ENCODE measurements at regions not wholly inside any gene's neighbourhood (a gene's known extent, or its start where the extent isn't known, plus 50 kb on each side); places are given as distances from the start of the nearest gene placed in this dataset.
A peak's percentile ranks its signal among the peaks of the same experiment; 100 is the strongest.

DNA sequence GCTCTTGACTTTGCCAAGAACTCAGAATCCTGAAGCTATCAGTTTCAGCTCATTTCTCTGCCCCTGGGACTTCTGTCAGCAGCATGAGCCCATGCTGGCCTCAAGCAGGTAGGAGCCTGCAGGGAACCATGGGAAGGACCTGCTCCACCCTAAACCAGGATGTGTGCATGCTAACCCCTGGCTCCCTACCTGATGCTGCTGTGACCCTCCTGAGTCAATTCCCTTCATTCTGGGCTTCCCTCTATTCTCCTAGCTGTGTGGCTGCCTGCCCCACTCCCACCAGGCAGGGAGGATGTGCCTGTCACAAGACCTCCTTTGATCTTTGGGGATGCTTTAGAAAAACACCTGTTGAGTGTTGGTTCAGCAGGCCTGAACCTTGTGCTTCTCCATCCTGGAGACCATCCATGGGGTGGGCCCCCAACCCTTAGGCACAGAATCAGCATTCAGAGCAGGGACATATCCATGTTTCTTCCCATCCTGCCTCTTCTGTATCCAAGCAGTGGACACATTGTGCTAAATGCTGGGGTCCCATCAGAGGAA lies 117.1 kb upstream of the CCL21 start:
- DNase-seq = no peak
- Histone ChIP-seq H3K36me3 (replicated peaks; ENCODE audit: control insufficient read depth, insufficient read depth, low read length) (no peaks in the 10 kb centered on the region), H3K27me3 (ENCODE audit: control insufficient read depth, insufficient read depth, low read length) (no peaks in the 10 kb centered on the region), H3K4me3 (ENCODE audit: insufficient read depth, low read depth, low read length) (no peak overlapping the region)

DNA sequence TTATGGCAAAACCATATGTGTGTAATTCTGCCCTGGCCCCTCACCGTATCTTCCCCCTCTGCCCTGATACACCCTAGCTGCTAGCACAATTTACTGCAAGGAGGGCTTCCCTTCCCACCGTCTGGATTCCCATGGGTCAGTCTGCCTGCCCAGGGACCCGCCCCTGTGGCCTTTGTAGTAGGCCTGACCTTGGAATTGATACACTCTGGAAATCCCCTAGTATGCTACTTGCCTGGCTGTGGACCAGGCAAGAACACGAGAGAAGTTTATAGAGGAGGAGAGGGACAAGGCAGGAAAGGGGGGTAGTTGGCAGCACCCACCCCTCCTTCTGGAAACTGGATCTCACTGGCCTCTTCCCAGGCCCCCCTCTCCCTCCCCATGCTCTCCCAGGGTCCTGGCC lies 115.8 kb upstream of the CCL21 start:
- no peaks in the 10 kb centered on the region for H3K36me3 ChIP-seq (replicated peaks; ENCODE audit: control insufficient read depth, insufficient read depth, low read length)
- no peak for DNase-seq
- H3K4me3 ChIP-seq (ENCODE audit: insufficient read depth, low read depth, low read length) = no peak overlapping the region
- no peaks in the 10 kb centered on the region for H3K27me3 ChIP-seq (ENCODE audit: control insufficient read depth, insufficient read depth, low read length)

DNA sequence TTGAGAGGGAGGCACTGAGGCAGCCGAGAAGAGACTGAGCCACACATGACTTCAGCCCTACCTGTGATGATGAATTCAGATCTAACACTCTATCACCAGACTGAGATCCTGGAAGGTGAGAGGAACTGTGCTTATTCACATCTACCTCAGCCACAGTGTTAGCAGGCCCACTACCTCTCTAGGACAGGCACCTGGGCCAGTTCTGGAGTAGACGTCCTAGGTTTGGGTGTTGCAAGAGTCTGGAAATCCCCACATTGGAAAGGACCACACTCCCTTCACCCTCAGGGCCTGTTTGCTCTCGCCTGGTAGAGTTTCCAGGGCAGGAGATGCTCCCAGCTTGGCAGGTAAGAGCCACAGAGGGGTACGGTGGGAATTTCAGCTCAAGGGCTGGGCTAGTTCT lies 113.8 kb upstream of the CCL21 start:
- no peak for DNase-seq
- no peaks in the 10 kb centered on the region for H3K27me3 ChIP-seq (ENCODE audit: control insufficient read depth, insufficient read depth, low read length)
- H3K36me3 ChIP-seq (replicated peaks; ENCODE audit: control insufficient read depth, insufficient read depth, low read length) = no peaks in the 10 kb centered on the region
- H3K4me3 ChIP-seq (ENCODE audit: insufficient read depth, low read depth, low read length) = no peak overlapping the region

DNA sequence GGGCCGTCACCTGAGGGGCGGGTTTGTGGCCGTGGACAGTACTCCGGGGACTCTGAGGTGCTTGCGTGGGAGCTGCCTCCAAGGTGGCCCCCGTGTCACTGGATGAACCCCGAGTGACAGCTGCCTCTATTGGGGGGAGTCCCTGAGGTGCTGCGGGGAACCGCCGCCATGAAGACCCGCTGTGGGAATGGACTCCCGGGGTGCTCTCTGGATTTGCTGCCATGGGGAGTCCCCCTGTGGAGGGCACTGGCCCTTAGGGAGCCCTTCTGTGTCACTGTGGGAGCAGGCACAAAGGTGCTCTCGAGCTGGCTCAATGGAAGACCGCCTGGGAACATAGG lies 100.2 kb upstream of the CCL21 start:
- Histone ChIP-seq H3K36me3 (replicated peaks; ENCODE audit: control insufficient read depth, insufficient read depth, low read length) (no peaks in the 10 kb centered on the region), H3K4me3 (ENCODE audit: insufficient read depth, low read depth, low read length) (no peak overlapping the region), H3K27me3 (ENCODE audit: control insufficient read depth, insufficient read depth, low read length) (peaks cover 2% of the 10 kb centered on the region; the same call in 1 of the 2 replicates)
- no peak for DNase-seq

DNA sequence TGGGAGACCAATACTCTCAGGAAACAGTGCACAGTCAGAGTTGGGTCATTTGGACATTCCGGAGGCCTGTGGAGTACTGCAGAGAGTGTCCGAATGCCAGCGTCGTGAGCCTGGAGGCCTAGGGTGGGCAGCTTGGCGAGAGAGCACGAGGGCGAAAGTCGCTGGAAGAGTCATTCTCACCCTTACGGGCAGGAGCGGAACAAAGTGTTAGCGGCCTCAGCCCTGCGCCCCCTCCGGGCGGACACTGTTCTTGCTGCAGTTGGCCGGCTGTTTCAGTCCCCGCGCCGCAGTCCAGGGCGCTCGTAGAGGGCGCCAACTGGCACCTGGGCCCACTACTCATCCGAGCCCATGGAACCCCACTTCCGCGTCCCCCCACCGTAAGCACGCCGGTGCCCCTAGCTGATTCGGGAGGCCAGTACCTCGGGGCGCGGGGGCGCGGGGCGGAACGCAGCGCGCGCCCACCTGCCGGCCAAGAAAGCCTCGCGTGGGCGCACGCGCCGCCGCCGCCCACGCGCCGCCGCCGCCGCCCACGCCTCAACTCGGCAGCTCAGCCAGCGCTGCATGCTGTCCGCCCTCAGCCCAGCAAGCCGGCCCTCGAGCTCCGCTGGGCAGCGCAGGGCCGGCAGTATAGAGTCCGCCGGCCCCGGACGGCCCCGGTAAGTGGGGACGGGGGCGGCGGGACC lies 99.7 kb upstream of the CCL21 start:
- H3K36me3 ChIP-seq (replicated peaks; ENCODE audit: control insufficient read depth, insufficient read depth, low read length) = no peaks in the 10 kb centered on the region
- peaks cover 2% of the 10 kb centered on the region; the same call in 1 of the 2 replicates for H3K27me3 ChIP-seq (ENCODE audit: control insufficient read depth, insufficient read depth, low read length)
- peak; percentile 88 for DNase-seq
- H3K4me3 ChIP-seq (ENCODE audit: insufficient read depth, low read depth, low read length) = no peak overlapping the region; the same call in 1 of the 2 replicates

DNA sequence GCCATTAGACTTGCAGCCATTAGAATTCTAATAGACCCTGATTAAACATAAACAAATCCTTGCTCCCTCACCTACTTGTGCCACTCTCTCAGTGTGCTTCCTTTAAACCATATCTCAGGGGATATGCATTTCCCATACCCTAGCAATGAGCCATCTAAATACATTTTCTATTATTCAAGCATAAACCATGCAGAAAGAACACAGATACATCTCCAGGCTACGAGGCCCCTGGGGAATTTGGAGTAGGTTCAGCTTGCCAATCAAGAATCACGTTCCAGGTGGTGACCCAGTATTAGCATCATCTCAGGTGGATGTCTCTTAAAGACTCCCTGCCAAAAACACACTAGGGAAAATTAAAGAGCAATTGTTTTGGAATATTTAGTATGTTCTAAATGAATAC lies 93.0 kb upstream of the CCL21 start:
- no peaks in the 10 kb centered on the region for H3K27me3 ChIP-seq (ENCODE audit: control insufficient read depth, insufficient read depth, low read length)
- no peaks in the 10 kb centered on the region for H3K36me3 ChIP-seq (replicated peaks; ENCODE audit: control insufficient read depth, insufficient read depth, low read length)
- H3K4me3 ChIP-seq (ENCODE audit: insufficient read depth, low read depth, low read length) = no peak overlapping the region
- no peak for DNase-seq

DNA sequence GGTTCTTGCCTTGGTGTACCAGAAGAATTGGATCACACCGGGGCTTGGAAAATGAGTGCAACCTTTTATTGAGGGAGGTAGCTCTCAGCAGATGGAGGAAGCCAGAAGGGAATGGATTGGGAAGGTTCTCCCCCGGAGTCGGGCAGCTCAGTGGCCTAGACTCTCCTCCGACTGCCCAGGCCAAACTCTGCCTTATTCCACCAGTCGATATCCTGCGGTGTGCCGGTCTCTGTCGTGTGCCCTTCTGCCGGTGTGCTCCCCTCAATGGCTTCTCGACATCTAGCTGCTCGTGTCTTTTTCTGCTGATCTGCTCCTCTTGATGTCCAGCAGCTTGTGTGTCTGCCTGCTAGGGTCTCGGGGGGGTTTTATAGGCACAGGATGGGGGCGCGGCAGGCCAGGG lies 87.4 kb upstream of the CCL21 start:
- DNase-seq = no peak
- H3K36me3 ChIP-seq (replicated peaks; ENCODE audit: control insufficient read depth, insufficient read depth, low read length) = no peaks in the 10 kb centered on the region
- no peaks in the 10 kb centered on the region for H3K27me3 ChIP-seq (ENCODE audit: control insufficient read depth, insufficient read depth, low read length)
- peak overlapping the region; percentile 16 for H3K4me3 ChIP-seq (ENCODE audit: insufficient read depth, low read depth, low read length)

DNA sequence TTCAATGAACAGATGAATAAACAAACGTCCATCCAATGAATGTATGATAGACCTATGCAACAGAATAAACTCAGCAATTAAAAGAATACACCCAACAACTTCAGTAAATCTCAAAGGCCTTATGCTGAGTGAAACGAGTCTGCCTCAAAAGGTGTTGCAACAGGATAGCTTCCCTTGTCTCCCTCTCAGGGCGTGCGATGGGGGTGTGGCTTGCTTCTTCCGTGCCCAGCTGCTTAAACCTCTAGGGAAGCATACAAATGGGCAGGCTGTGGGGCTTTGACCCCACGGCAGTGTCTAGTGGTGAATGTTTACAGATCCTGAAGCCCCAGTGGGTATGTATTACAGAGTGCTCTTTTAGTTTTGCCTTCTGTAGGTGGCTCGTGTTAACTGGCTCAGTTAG lies 87.0 kb upstream of the CCL21 start:
- Histone ChIP-seq H3K4me3 (ENCODE audit: insufficient read depth, low read depth, low read length) (peak overlapping the region; percentile 16; the same call in 1 of the 2 replicates), H3K27me3 (ENCODE audit: control insufficient read depth, insufficient read depth, low read length) (no peaks in the 10 kb centered on the region), H3K36me3 (replicated peaks; ENCODE audit: control insufficient read depth, insufficient read depth, low read length) (no peaks in the 10 kb centered on the region)
- peak; percentile 29 for DNase-seq

DNA sequence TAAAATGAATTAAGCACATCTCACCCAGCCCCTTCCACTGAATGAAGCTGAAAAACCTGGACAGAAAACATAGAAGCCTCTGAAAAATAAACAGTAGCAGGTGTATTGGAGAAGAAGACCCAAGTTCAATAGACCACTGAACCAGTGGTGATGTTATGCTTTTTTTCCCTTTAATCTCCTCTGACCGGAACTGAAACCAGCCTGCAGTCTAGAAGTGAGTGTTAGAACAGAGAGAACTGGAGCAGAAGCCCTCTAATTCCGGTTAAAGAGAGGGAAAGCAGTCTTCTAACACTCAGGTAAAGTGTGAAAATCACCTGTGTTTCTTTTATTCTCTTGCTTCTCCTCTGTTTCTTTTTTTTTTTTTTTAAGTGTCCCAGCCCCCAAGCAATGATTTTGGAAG lies 83.5 kb upstream of the CCL21 start:
- H3K36me3 ChIP-seq (replicated peaks; ENCODE audit: control insufficient read depth, insufficient read depth, low read length) = no peaks in the 10 kb centered on the region
- DNase-seq = no peak
- no peak overlapping the region for H3K4me3 ChIP-seq (ENCODE audit: insufficient read depth, low read depth, low read length)
- no peaks in the 10 kb centered on the region for H3K27me3 ChIP-seq (ENCODE audit: control insufficient read depth, insufficient read depth, low read length)

DNA sequence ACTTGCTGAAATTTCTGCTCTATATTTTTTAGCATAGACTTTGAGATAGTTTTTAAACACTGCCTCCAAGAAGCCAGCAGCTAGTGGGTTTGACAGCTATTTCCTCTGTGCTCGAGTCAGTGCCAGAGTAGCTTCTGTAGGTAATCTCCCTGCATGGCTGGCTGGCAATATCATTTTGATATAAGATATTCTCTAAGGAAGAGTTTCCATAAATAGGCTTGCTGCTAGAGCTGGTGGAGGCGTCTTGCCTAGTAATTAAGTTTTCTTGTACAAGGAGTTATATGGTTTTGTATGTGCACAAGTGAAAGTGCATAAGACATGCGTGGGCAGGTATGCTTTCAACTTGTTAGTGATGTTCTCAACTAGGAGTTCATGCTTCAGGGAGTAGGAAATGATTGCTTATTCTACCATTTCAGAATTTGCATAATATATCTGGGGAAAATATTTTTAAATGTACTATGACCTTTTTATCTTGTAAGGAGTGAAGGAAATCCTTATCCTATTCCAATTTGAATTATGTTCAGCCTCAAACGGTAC lies 74.1 kb upstream of the CCL21 start:
- Histone ChIP-seq H3K36me3 (replicated peaks; ENCODE audit: control insufficient read depth, insufficient read depth, low read length) (no peaks in the 10 kb centered on the region), H3K4me3 (ENCODE audit: insufficient read depth, low read depth, low read length) (no peak overlapping the region), H3K27me3 (ENCODE audit: control insufficient read depth, insufficient read depth, low read length) (no peaks in the 10 kb centered on the region)
- DNase-seq = no peak

DNA sequence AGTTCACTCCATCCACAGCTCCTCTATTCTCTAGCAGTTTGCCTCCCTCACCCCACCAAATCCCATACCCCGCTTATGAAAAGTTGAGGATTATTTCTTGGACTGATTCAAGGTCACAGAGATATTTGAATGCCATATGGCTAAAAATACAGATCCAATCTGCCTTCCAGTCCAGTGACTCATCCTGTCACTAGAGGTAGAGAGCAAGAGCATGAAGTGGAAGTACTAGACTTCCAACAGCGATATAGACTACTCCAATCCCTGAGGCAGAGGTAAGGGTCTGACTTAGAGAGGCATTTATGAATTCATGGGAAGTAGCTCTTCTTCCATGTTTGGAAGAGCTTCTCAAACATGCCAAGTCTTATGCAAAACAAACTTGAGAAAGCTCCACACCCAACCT lies 72.4 kb upstream of the CCL21 start:
- no peak overlapping the region for H3K4me3 ChIP-seq (ENCODE audit: insufficient read depth, low read depth, low read length)
- H3K27me3 ChIP-seq (ENCODE audit: control insufficient read depth, insufficient read depth, low read length) = no peaks in the 10 kb centered on the region
- no peak for DNase-seq
- H3K36me3 ChIP-seq (replicated peaks; ENCODE audit: control insufficient read depth, insufficient read depth, low read length) = no peaks in the 10 kb centered on the region

DNA sequence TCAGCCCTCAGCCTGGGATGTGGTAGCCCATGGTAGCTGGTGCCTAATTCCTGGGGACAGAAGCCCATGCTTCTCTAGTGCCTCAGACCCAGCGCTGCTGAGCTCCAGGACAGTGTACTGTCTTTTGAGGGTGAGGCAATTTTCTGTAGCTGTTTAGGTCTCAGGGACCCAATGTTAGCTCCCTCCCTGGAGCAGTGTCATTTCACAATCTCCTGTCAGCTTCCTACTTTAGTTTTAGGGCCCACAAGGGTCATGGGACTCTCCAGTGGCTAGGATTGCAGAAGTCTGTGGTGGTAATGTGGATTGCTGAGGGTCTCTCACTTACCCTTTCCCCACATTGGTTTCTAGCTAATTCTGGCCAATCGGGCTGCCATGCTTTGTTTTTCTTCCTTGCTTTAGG lies 67.7 kb upstream of the CCL21 start:
- no peaks in the 10 kb centered on the region for H3K36me3 ChIP-seq (replicated peaks; ENCODE audit: control insufficient read depth, insufficient read depth, low read length)
- H3K27me3 ChIP-seq (ENCODE audit: control insufficient read depth, insufficient read depth, low read length) = no peaks in the 10 kb centered on the region
- no peak overlapping the region for H3K4me3 ChIP-seq (ENCODE audit: insufficient read depth, low read depth, low read length)
- DNase-seq = no peak

DNA sequence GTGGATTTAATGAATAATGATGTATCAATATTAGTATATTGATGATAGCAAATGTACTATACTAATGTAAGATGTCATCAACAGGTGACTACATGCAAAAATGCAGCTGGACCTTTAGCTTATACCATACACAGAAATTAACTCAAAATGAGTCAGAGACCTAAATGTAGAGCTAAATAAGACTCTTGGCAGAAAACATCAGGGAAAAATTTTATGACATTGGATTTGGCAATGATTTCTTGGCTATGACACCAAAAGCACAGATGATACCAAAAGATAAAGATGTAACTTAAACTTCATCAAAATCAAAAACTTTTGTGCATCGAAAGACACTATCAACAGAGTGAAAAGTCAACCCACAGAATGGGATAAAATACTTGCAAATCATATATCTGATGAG lies 64.0 kb upstream of the CCL21 start:
- no peak for DNase-seq
- Histone ChIP-seq H3K36me3 (replicated peaks; ENCODE audit: control insufficient read depth, insufficient read depth, low read length) (no peaks in the 10 kb centered on the region), H3K4me3 (ENCODE audit: insufficient read depth, low read depth, low read length) (no peak overlapping the region), H3K27me3 (ENCODE audit: control insufficient read depth, insufficient read depth, low read length) (no peaks in the 10 kb centered on the region)

DNA sequence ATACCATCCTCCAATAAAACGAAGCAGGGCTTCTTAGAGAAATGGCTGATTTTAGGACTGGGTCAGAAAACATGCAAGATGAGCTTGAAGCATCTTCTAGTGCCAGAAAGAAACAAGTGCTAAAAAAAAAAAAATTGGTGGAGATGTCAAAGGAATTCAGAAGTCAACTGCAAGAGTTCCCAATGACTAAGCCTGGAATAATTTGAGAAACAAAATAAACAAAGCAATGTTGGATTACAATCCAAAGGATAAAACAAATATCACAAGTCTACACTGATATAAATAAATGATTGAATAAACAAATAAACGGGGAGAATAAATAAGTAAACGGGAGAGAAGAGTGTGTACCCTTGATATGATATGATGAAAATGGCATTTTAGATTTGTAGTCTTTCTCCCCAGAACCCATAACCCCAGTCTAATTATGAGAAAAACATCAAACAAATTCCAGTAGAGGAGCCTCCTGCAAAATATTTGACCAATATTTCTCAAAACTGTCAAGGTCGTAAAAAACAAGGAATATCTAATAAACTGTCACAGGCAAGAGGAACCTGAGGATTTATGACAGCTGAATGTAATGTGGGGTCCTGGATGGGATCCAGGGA lies 63.5 kb upstream of the CCL21 start:
- no peak overlapping the region for H3K4me3 ChIP-seq (ENCODE audit: insufficient read depth, low read depth, low read length)
- no peaks in the 10 kb centered on the region for H3K36me3 ChIP-seq (replicated peaks; ENCODE audit: control insufficient read depth, insufficient read depth, low read length)
- no peaks in the 10 kb centered on the region for H3K27me3 ChIP-seq (ENCODE audit: control insufficient read depth, insufficient read depth, low read length)

DNA sequence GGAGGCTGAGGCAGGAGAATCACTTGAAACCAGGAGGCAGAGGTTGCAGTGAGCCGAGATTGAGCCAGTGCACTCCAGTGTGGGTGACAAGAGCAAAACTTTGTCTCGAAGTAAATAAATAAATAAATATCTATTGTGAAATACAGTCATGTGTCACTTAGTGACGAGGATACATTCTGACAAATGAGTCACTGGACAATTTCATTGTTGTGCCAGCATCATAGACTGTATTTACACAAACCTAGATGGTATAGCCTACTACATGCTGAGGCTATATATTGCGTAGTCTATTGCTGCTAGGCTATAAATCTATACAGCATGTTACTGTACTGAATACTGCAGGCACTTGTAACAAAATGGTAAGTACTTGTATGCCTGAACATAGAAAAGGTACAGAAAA lies 61.1 kb upstream of the CCL21 start:
- Histone ChIP-seq H3K4me3 (ENCODE audit: insufficient read depth, low read depth, low read length) (no peak overlapping the region), H3K36me3 (replicated peaks; ENCODE audit: control insufficient read depth, insufficient read depth, low read length) (no peaks in the 10 kb centered on the region), H3K27me3 (ENCODE audit: control insufficient read depth, insufficient read depth, low read length) (no peaks in the 10 kb centered on the region)
- no peak for DNase-seq

More for the DNA sequence above, 63.5 kb upstream of the CCL21 start:
- DNase-seq = no peak
